ENCODE measurements at regions not wholly inside any gene's neighbourhood (a gene's known extent, or its start where the extent isn't known, plus 50 kb on each side); places are given as distances from the start of the nearest gene placed in this dataset.

- H3K4me3 Mint-ChIP-seq (ENCODE audit: unreplicated experiment) = no peak overlapping the region
- no peaks in the 10 kb centered on the region for H3K27me3 Mint-ChIP-seq (ENCODE audit: unreplicated experiment)
- no peaks in the 10 kb centered on the region for H3K4me1 Mint-ChIP-seq (ENCODE audit: unreplicated experiment)
- H3K36me3 Mint-ChIP-seq (ENCODE audit: unreplicated experiment) = no peaks in the 10 kb centered on the region
- H3K27ac Mint-ChIP-seq (ENCODE audit: unreplicated experiment) = no peak overlapping the region
- no peaks in the 10 kb centered on the region for H3K9me3 Mint-ChIP-seq (ENCODE audit: unreplicated experiment)
- no peak for DNase-seq (ENCODE audit: extremely low spot score, unreplicated experiment)
- no peak for TF ChIP-seq CTCF (IDR thresholded peaks at IDR 0.05)
Measured at GRCh38 chr6:163715846-163716245, 301.3 kb downstream of the QKI start.

- Mint-ChIP-seq H3K4me3 (ENCODE audit: unreplicated experiment) (no peak overlapping the region), H3K27me3 (ENCODE audit: unreplicated experiment) (no peaks in the 10 kb centered on the region), H3K4me1 (ENCODE audit: unreplicated experiment) (no peaks in the 10 kb centered on the region), H3K27ac (ENCODE audit: unreplicated experiment) (no peak overlapping the region), H3K36me3 (ENCODE audit: unreplicated experiment) (no peaks in the 10 kb centered on the region), H3K9me3 (ENCODE audit: unreplicated experiment) (no peaks in the 10 kb centered on the region)
- no peak for TF ChIP-seq CTCF (IDR thresholded peaks at IDR 0.05)
- no peak for DNase-seq (ENCODE audit: extremely low spot score, unreplicated experiment)
Measured at GRCh38 chr6:163714179-163714578, 299.7 kb downstream of the QKI start.

GRCh38 chr6:163712981-163713380, 298.5 kb downstream of the QKI start:
- H3K36me3 Mint-ChIP-seq (ENCODE audit: unreplicated experiment) = no peaks in the 10 kb centered on the region
- H3K4me1 Mint-ChIP-seq (ENCODE audit: unreplicated experiment) = no peaks in the 10 kb centered on the region
- H3K9me3 Mint-ChIP-seq (ENCODE audit: unreplicated experiment) = no peaks in the 10 kb centered on the region
- no peak for DNase-seq (ENCODE audit: extremely low spot score, unreplicated experiment)
- no peak overlapping the region for H3K27ac Mint-ChIP-seq (ENCODE audit: unreplicated experiment)
- no peak overlapping the region for H3K4me3 Mint-ChIP-seq (ENCODE audit: unreplicated experiment)
- no peaks in the 10 kb centered on the region for H3K27me3 Mint-ChIP-seq (ENCODE audit: unreplicated experiment)
- no peak for TF ChIP-seq CTCF (IDR thresholded peaks at IDR 0.05)

- TF ChIP-seq CTCF (IDR thresholded peaks at IDR 0.05) = no peak
- no peaks in the 10 kb centered on the region for H3K36me3 Mint-ChIP-seq (ENCODE audit: unreplicated experiment)
- H3K27ac Mint-ChIP-seq (ENCODE audit: unreplicated experiment) = no peak overlapping the region
- H3K4me1 Mint-ChIP-seq (ENCODE audit: unreplicated experiment) = no peaks in the 10 kb centered on the region
- H3K4me3 Mint-ChIP-seq (ENCODE audit: unreplicated experiment) = no peak overlapping the region
- H3K9me3 Mint-ChIP-seq (ENCODE audit: unreplicated experiment) = no peaks in the 10 kb centered on the region
- DNase-seq (ENCODE audit: extremely low spot score, unreplicated experiment) = no peak
- no peaks in the 10 kb centered on the region for H3K27me3 Mint-ChIP-seq (ENCODE audit: unreplicated experiment)
Measured at GRCh38 chr6:163712566-163712961, 298.0 kb downstream of the QKI start.

GRCh38 chr6:163711615-163712565, 297.4 kb downstream of the QKI start:
- no peak overlapping the region for H3K27ac Mint-ChIP-seq (ENCODE audit: unreplicated experiment)
- H3K9me3 Mint-ChIP-seq (ENCODE audit: unreplicated experiment) = no peaks in the 10 kb centered on the region
- no peak for TF ChIP-seq CTCF (IDR thresholded peaks at IDR 0.05)
- H3K36me3 Mint-ChIP-seq (ENCODE audit: unreplicated experiment) = no peaks in the 10 kb centered on the region
- H3K27me3 Mint-ChIP-seq (ENCODE audit: unreplicated experiment) = no peaks in the 10 kb centered on the region
- H3K4me3 Mint-ChIP-seq (ENCODE audit: unreplicated experiment) = no peak overlapping the region
- H3K4me1 Mint-ChIP-seq (ENCODE audit: unreplicated experiment) = no peaks in the 10 kb centered on the region
- no peak for DNase-seq (ENCODE audit: extremely low spot score, unreplicated experiment)
